ENCODE measurements at regions not wholly inside any gene's neighbourhood (a gene's known extent, or its start where the extent isn't known, plus 50 kb on each side); places are given as distances from the start of the nearest gene placed in this dataset.

DNA sequence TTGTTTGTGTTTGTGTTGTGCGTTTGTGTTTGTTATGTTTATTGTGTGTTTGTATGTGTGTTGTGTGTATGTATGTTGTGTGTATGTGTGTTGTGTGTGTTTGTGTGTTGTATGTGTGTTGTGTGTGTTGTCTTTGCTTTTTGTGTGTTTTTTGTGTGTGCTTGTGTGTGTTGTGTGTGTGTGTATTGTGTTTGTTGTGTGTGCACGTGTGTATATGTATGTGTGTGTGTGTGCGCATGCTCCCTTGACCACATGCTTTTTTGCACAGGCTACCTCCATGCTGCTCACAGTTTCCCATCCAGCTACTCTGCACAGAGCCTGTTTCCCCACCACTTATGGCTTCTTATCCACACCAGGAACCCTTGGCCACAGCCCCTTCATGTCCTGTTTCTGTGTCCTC lies 720.0 kb upstream of the ADAMTS16 start:
- no peak for DNase-seq

DNA sequence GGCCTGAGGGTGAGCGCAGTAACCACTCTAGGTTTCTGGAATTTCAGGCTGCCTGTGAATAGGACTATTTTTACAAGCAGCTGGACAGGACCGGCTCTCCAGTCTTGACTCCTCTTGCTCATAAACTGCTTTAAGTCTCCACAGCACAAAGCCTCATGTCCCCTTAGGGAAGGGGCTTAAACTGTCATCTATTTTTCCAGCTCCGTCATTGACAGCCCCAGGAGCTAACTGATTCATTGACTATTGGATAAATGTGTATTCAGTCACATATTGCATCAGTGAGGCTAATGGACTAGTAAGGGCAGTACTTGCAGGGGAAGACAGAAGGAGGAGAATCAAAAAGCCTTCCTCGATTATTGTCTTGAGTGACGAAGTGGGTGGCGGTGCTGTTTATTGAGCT lies 719.4 kb upstream of the ADAMTS16 start:
- no peak for DNase-seq

DNA sequence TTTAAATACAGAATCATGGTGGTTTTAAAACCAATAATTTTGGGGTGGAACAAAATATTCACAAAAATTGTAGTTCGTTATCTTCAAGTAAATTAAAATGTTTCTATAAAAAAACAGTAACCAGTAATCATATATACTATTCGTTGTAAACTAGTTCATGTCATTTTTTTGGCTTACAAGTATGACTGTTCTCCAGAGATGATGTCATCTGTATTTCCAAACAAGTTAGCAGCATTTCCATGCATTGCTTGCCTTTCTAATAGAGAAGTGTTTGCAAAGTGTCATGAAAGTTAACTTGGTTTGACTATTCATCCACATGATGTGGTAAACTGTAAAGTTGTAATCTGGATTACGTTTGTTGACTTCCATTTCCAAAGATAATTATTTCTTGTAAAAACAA lies 717.9 kb upstream of the ADAMTS16 start:
- no peak for DNase-seq

DNA sequence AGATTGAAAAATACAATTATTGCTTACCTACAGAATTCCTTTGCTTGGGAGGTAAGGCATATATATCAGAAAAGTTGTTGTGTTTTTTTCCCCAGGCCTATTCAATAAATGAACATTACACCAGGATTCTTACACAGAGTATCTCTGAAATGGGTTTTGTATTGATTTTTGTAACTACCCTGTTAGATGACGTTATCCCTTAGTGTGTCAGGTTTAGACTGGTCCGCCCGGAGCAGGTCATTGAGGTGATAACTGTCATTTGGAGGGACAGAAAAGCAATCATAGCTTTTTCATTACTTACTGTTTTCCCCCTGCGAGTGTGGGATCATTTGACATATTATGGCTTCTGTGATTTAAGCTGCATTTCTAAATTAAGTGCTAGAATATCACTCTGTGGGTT lies 715.2 kb upstream of the ADAMTS16 start:
- no peak for DNase-seq

DNA sequence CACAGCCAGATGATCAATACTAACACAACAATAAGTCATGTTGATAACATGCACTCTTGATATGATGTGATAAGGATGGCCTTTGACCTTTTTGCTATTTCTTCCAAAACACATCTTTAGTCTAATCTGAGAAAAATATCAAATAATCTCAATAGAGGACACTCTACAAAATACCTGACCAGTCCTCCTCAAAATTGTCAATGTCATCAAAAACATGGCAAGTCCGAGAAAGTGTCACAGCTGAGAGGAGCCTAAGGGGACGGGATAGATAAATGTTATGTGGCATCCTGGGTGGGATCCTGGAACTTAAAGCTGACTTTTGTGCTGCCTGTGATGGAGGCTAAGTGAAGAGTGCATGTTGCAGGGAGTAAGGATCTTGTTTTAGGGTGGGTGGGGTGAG lies 699.6 kb upstream of the ADAMTS16 start:
- DNase-seq: no peak

DNA sequence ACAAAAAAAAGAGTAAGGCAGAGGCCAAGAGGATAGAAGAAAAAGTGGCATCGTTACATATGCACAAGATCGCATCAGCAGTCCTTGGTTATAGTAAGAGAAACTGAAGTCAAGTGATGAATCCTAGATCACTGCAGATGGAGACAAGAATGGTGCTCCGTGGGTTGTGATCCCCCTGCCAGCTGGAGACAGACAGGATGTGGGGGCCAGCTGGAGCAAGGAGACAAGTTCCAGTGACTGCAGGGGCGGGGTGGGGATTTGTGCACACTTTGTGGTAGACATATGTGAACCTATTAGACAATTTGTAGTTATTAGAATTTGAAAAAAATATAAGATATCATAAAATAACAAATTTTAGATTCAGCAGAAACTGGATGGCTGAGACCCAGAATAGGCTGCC lies 697.9 kb upstream of the ADAMTS16 start:
- no peak for DNase-seq

DNA sequence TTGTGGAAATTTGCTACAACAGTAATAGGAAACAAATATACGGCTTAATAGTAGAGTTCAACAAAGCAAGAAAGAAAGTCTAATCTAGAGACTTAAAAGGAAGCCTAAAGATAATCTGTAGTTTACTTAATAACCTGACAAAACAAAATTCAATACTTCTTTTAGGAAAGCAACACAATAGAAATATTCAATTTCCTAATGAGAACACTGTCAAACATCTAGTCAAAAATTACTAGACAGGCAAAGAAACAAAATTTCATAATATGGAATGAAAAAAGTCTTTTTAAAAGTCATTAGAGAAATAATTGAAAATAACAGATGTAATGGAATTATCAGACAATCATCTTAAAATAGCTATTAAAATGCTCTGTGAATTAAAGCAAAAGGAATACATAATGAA lies 692.5 kb upstream of the ADAMTS16 start:
- DNase-seq: no peak

DNA sequence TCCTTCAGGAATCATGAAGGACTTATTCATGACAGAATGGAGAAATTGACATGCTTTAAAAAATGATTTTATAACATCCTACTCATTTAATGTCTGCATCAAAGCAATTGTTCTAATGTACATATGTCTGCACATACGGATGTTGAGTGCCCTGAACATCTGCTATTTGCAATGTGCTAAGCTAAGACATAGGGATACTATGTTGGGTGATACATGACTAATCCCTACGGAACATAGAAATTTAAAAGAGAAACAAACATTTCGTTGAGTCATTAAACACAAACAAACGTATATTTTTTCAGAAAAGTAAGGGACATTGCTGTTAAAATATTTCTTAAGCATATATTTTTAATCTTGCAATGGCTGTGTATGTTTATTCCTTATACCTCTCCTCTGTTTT lies 686.5 kb upstream of the ADAMTS16 start:
- no peak for DNase-seq

DNA sequence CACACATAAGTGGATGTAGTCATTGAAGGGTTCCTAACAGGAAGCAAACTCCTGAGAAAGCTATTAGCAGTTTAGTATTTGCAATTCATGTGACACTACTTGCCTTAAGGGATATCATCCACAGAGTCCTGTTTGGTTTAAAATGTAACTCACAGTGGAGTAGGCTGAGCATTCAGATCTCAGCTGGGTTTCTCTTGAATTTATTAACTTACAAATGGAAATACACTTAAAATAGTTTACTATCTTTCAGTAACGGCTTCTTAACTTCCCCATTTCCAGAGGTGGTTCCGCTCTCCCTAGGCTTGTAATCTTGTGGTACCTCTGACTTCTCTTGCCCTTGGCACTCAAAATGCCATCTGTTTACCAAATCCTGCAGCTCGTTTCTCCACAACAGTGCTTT lies 660.7 kb upstream of the ADAMTS16 start:
- DNase-seq: no peak

DNA sequence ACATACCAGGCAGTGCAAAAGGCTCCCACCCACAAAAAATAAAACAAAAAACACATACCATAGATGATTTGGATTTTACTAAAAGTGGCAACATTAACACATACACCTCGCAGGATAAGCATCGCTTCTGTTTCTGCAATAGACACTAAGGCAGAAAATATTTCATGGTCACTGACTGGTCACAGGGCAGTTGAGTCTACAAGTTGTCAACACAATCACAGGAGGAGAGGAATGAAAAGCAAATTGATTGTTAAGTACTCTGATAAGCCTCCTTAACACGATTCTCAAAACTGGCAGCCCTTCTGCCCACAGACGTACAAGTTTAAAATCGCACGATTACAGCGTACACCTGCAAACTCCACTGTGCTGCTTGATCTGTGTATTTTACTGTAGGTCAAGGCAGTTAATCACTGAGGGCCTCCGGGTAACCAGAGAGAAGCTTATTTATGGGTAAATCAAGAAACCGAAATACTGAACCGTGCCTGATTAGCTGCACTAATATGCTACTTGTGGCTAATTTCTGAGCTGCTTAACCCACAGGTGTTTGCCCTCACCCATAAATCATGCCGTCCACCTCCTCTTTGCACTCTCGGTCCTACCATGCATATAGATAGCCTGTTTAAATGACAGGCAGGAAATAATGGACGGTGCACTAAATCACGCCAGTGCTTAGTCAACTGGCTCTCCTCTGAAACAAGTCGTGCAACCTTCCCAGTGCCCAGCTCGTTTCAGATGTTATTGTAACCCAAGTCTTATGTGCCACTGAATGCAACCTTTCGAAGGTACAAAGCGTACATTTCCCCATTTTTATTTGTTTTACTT lies 659.4 kb upstream of the ADAMTS16 start:
- DNase-seq: no peak

DNA sequence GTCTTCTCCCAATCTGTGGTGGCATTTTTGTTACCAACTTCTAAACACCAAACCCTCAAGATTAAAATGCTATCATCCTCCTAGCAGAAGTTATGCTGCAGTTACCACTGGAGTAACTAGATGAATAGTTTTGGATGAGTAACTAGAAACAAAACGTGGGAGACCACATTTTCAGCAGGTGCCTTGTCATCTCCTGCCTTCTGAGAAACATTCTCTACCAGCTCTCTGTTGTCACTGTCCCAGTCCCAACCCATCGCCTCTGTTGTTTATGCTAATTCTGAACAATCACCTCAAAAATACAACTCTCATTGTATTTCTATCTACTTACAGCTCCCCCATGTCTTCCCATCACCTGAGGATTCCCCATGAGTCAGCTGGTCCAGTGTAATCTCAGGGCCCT lies 652.5 kb upstream of the ADAMTS16 start:
- no peak for DNase-seq

DNA sequence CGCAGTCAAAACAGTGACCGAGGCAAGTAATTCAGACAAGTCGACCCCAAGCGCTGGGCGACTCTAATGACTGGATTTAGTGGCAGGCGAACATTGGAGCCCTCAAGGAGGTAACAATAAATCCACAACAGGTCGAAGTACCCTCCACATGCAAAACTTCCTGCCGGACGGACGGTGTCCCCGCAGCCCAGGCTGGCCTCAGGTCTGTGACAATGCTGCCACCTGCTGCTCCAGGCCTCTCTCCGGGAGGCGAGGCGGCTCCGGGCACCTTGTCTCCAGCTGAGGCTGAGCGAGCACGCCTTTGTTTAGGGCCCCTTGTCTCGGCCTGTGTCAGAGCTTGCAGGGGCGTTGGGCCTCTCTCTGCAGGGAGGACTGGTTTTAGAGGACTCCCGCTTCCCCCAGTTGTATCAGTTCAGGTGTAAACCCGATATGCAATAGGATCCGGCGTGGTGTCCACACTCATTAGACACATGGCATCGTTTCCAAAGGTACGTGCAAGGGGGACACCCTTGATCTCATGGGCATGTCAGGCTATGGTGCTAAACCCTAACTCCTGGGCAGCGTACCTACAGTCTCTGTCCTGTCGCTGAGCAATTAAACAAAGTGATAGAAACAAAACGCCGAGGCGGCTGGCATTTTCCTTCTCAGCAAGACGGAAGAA lies 628.0 kb upstream of the ADAMTS16 start:
- no peak for DNase-seq

DNA sequence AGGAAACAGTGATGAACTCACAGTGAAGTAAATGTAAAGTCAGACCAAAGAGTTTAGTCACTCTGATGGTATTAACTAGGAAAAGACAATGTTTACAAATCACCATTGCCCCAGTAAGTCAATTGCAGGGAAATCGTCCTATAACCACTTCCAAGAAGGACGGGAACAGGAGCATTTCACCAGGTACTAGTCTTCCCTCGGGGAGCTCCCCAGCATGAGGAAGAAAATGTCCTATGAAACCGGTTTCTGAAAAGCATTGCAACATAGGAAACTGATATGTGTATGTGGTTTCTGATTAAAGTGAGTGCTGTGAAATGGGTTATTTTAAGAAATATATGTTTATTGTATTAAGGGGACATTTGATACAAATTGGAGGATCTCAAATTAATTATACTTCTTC lies 626.7 kb upstream of the ADAMTS16 start:
- no peak for DNase-seq

DNA sequence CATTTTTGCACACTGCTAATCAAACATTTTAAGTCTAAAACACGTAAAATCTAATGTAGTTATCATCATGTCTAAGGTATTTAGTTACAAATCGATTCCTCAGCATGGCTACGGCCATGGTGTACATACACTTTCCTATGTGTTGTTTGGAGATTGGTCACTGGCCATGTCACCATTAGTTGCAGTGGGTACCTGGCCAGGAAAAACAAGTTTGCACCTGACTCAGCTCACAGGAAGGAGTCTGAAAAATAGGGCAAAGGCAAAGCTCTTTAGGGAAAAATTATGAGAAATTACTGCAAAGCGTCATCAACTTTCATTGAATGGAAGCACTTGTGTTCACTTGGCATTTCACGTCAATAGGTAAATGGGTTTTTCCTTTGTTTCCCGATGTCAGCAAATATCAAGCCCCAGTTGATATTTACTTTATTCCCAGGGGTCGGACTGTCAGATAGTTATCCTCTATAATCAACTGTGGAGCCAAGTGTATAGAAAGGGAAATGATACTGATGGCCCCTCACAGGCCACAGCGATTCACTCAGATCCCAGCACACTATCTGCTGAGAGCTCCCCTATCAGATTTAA lies 626.0 kb upstream of the ADAMTS16 start:
- DNase-seq: no peak

DNA sequence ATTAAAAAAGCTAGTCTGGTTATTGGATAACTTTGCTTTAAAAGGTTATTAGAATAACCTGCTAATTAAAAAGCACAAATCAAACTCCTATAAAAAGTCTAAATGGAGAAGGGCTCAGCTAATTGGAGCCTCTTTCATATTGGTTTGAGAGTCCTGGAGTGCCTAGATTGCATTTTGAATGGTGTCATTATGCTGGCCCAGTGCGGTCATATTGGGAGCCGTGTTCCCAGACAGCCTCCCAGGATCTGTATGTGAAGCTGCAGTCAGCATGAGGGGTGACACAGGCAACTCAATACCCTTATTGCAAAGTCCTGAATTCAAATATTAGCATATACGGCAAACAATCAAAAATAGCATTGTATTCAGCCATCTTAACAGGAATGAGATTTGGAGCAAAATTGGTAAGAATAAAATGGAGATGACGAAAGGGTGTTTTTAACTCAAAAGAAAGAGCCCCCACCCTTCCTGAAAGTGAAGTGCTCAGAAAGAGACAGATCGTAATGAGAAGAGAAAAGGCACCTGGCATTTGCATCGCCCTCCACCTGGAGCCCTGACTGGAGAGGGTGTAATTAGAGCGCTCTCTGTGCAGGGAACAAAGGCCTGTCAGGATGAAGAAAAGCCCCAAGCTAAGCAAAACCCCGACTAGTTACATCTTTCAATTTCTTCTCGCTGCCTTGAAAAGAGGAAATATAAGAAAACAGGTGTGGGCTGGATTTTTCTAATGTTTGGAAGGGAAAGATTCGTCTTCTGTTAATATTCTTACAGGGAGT lies 621.0 kb upstream of the ADAMTS16 start:
- no peak for DNase-seq

DNA sequence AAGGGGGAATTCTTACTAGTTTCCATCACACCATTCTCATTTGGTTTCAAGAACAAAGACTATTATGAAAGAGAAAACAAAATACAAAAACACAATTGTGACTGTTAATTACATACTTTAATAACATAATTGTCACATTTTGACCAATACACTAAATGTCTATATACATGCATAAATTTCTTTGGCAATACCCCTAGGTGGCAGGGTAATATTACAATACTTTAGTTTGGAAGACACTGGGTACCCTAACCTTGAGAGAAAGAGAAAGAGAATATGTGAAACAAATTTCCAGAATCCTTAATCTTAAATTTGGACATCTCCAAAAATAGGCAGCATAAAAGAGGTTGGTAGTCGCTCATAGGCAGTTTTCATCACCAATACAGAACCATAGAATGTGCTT lies 619.6 kb upstream of the ADAMTS16 start:
- no peak for DNase-seq

DNA sequence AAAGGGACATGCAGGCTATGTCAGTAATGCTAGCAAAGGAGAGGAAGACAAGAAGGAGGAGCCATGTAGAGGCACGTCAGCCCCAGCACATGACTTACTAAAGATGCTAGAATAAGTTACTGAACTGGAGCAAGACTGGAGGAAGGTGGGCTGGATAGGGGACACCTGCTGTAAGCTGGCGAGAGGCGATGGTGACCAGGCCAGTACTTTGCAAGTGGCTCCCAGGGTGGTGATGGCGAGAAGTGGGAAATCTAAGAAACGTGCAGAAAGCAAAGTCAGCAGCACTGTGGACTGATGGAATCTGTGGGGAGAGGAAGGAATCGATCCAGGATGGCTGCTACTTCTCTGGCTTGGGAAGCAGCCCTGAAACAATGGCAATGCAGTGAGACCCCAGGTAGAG lies 617.1 kb upstream of the ADAMTS16 start:
- no peak for DNase-seq

DNA sequence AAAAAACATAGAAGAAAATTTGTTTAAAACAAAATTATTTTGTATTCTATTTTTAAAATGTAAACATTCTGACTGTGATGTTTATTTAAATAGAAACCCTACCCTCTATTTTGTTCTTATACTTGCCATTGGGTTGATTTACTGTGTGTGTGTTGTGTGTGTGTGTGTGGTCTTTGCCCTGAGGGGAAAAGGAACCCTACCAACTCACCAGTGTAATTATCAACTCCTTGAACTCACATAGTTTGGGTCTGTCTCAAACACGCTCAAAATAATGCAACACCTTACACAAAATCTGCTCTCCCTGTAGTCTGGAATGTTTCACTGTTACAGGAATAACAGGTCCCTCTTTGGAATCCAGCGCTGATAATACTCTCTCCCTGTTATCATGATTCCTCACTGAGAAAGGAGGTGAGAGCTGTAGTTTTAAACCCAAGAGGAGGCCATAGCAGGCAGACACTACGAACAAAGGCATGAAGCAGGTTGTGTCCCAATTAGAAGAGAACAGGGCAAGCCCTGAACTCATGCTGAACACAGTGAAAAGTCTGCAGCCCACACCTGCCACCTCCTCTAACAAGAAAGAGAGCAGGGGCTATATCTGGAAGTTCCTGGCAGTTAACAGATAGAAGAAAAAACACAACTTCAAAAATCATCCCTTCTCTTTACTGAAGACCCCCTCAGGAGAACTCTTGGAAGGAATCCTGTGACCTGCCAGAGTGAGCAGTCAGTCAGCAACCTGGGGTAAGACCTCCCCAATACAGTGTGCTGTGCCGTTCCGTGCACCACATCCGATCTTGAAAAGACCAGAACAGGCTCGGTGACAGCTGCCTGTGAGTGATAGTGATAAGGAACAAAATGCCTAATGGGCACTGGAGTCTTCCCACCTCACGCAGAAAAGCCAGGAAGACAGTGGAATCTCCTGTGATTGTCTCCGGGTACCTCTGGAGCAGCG lies 608.1 kb upstream of the ADAMTS16 start:
- DNase-seq: no peak

DNA sequence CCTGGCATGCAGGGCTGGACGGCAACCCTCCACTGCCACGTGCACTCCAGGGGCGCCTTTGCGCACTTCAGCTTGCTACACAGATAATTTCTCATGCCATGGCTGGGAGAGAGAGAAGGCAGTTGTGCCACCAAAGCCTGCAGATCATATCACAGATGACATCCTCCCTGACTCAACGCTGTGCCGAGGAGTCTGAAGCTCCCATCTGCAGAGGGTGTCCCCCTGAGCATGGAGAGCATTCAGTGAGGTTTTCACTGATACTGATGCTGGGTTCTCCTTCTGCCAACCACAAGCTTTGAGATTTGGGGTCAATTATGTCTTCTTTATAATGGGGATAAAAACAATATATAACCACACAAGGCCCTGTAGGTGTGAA lies 607.4 kb upstream of the ADAMTS16 start:
- no peak for DNase-seq

DNA sequence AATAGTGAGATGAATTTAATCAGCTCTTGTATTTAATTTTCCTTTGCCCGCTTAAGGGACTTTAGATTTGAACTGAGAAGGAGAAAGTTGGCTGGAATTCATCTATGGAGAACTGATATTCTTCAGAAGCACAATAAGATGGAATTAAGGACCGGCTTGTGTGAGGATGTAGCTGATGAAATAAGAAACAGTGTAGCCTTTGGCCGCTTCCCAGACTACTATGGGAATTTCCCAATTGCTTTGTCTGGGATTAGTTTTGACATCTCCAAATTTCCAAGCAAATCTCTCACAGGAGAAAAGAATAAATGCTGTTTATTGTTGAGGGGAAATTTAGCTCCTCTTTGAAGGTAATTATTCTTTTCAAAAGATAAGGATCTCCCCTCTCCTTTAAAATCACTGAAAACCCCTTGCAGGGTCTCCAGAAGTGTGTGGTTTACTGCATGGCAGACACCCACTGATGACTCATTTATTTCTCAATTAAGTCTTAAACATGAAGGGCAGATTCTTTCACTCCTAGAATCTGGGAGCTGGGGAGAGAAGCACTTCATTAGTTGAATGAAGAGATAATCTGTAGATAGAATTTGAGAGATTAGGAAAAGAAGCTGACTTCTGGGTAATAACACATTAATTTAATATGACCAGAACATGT lies 606.5 kb upstream of the ADAMTS16 start:
- DNase-seq: no peak

DNA sequence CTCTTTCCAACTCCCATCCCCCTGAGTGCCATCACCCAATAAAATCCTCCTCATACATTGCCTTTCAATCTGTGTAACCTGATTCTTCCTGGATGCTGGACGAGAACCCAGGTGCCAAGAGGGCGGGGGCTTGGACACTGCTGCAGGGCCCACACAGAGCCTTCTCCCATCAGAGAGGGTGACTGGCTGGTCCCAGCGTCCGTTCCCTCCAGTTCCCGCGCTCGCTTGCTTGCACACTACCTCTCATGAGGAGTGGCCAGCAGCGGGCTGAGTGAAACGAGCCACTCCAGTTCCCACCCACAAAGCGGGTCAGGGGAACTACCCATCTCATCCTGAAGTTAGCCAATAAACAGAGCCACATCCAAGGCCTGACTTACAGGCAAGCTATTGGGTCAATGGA lies 602.6 kb upstream of the ADAMTS16 start:
- DNase-seq: no peak

Data from NCI-H69 (cell line).